A673 (cell line): ENCODE measurements at regions not wholly inside any gene's neighbourhood (a gene's known extent, or its start where the extent isn't known, plus 50 kb on each side); places are given as distances from the start of the nearest gene placed in this dataset.
"Not testable (repeated sequence)": the region's sequence is repeated elsewhere in the genome, so short reads cannot be mapped to it uniquely, and the experiment has no call there.

Source experiments
- BruUV-seq: library from RNA; stranded (reverse); fragments of 400-500 nt; replicated peaks from 2 replicates; lab custom pipeline; 2021; lab: Mats Ljungman, UMichigan
- CTCF ChIA-PET: fragments of 300-600 bp; sonication (Branson Sonifier 250); formaldehyde crosslinking; loops from one replicate; lab custom pipeline; 2022; ENCODE audit warnings: antibody characterized with exemption; lab: Charles Lee
- POLR2A ChIA-PET: fragments of 300-600 bp; sonication (Branson Sonifier 250); formaldehyde crosslinking; loops from one replicate; lab custom pipeline; 2022; ENCODE audit warnings: antibody characterized with exemption; ENCODE audit not compliant: low non-redundant PET; lab: Charles Lee
- DNase-seq: peaks from one replicate; pipeline ENCODE4 v3.0.0-alpha.2; 2015; ENCODE audit warnings: low spot score
- H3K27ac ChIP-seq: fragments of 200-600 bp; sonication (generic); 2 replicates; pipeline ENCODE4 v1.5.1; 2016; ENCODE audit warnings: mixed run types, low read depth, mild to moderate bottlenecking, mixed read lengths, antibody characterized with exemption, low read length; ENCODE audit not compliant: poor library complexity, severe bottlenecking
- H3K27me3 ChIP-seq: fragments of 200-600 bp; sonication (generic); replicated peaks from 2 replicates; pipeline ENCODE4 v1.6.1; 2017; ENCODE audit warnings: mixed run types, low read depth, mild to moderate bottlenecking, mixed read lengths, antibody characterized with exemption, low read length; ENCODE audit not compliant: insufficient read depth, poor library complexity
- H3K36me3 ChIP-seq: fragments of 200-600 bp; sonication (generic); 2 replicates; pipeline ENCODE4 v1.6.1; 2016; ENCODE audit warnings: mixed run types, mild to moderate bottlenecking, mixed read lengths, antibody characterized with exemption, low read length; ENCODE audit not compliant: insufficient read depth, poor library complexity, severe bottlenecking
- H3K4me1 ChIP-seq: fragments of 200-600 bp; sonication (generic); 2 replicates; pipeline ENCODE4 v1.6.1; 2017; ENCODE audit warnings: mixed run types, mild to moderate bottlenecking, mixed read lengths, antibody characterized with exemption, low read length; ENCODE audit not compliant: insufficient read depth, poor library complexity, severe bottlenecking
- H3K4me3 ChIP-seq: fragments of 200-600 bp; sonication (generic); 2 replicates; pipeline ENCODE4 v1.5.1; 2016; ENCODE audit warnings: low read depth, mixed run types, mild to moderate bottlenecking, mixed read lengths, low read length; ENCODE audit not compliant: poor library complexity, severe bottlenecking
- H3K9me3 ChIP-seq: fragments of 200-600 bp; sonication (generic); 2 replicates; pipeline ENCODE4 v1.6.1; 2016; ENCODE audit warnings: mixed run types, low read depth, mild to moderate bottlenecking, mixed read lengths, antibody characterized with exemption, low read length; ENCODE audit not compliant: poor library complexity, severe bottlenecking
- EZH2 ChIP-seq: fragments of 200-600 bp; sonication (generic); IDR thresholded peaks from 2 replicates; pipeline ENCODE4 v1.6.1; 2017; ENCODE audit warnings: borderline replicate concordance, low read depth, mild to moderate bottlenecking, mixed read lengths, antibody characterized with exemption, low read length; ENCODE audit not compliant: poor library complexity, severe bottlenecking
- intact Hi-C: fragments of 100-400 bp; cut with micrococcal nuclease; formaldehyde crosslinking; loops from one replicate; pipeline ENCODE4 v1.10.0; 2022; ENCODE audit not compliant: unreplicated experiment
- TF ChIP-seq, protein P1 (sequence below): fragments of 300-800, 200-600 bp; sonication (generic); conservative IDR thresholded peaks from 2 replicates; pipeline ENCODE4 v1.5.1; 2017; ENCODE audit warnings: low read depth, mild to moderate bottlenecking, antibody characterized with exemption, low read length, moderate library complexity, mixed read lengths

DNA sequence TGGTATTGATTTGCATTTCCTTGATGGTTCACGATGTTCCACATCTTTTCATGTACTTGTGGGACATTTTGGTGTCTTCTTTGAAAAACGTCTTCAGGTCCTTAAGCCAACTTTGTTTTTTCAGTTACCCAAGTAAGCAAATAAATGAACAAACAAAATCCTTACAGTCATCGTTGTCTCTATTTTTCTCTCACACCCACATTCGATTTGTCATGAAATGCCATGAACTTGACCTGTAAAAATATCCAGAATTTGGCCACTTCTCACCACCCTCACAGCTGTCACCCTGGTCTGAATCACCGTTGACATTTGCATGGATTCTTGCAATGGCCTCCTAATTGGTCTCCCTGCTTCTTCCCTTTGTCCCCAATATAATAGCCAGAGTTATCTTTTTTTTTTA is 109.5 kb upstream of the METTL14 start:
- H3K4me1 ChIP-seq, BruUV-seq, H3K27ac ChIP-seq, CTCF ChIA-PET, POLR2A ChIA-PET, DNase-seq, H3K27me3 ChIP-seq, H3K4me3 ChIP-seq, H3K9me3 ChIP-seq, intact Hi-C loops, H3K36me3 ChIP-seq: not testable (repeated sequence)

DNA sequence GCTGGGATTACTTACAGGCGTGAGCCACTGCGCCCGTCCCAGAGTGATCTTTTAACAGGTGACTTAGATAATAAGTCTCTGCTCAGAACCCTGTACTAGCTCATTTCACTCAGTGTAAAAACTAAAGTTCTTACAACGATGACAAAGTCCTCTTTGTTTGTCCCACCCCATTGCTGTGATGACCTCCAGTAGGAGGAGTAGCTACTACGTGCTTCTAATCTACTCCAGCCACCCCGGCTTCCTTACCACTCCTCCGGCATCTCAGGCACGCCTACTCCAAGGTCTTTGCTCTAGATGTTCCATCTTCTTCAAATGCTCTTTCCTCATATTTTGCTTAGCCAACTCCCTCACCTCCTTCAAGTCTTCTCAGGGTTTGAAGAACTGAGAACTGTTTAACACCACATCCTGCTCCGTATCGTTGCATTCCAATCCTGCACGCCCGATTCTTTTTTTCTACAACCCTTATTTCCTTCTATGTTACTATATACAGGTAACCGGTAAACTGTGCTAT is 108.4 kb upstream of the METTL14 start:
- H3K4me1 ChIP-seq, intact Hi-C loops, BruUV-seq, H3K36me3 ChIP-seq, DNase-seq, H3K9me3 ChIP-seq, POLR2A ChIA-PET, H3K4me3 ChIP-seq, H3K27ac ChIP-seq, H3K27me3 ChIP-seq, CTCF ChIA-PET: not testable (repeated sequence)

GRCh38 chr4:118585015-118585414 is 100.2 kb upstream of the METTL14 start:
- CTCF ChIA-PET: no interaction called here
- no TSS peak for BruUV-seq

GRCh38 chr4:118586357-118586790 is 98.8 kb upstream of the METTL14 start:
- Histone ChIP-seq H3K9me3 (no peaks in the 10 kb centered on the region), H3K4me1 (peaks cover 4% of the 10 kb centered on the region), H3K27ac (no peak overlapping the region), H3K27me3 (peaks cover 6% of the 10 kb centered on the region), H3K36me3 (no peaks in the 10 kb centered on the region), H3K4me3 (no peak overlapping the region)
- BruUV-seq: no TSS peak
- TF ChIP-seq, protein P1, sequence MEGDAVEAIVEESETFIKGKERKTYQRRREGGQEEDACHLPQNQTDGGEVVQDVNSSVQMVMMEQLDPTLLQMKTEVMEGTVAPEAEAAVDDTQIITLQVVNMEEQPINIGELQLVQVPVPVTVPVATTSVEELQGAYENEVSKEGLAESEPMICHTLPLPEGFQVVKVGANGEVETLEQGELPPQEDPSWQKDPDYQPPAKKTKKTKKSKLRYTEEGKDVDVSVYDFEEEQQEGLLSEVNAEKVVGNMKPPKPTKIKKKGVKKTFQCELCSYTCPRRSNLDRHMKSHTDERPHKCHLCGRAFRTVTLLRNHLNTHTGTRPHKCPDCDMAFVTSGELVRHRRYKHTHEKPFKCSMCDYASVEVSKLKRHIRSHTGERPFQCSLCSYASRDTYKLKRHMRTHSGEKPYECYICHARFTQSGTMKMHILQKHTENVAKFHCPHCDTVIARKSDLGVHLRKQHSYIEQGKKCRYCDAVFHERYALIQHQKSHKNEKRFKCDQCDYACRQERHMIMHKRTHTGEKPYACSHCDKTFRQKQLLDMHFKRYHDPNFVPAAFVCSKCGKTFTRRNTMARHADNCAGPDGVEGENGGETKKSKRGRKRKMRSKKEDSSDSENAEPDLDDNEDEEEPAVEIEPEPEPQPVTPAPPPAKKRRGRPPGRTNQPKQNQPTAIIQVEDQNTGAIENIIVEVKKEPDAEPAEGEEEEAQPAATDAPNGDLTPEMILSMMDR: no peak
- TF ChIP-seq EZH2: no peak
- ChIA-PET POLR2A (no interaction called here), CTCF (no interaction called here)
- intact Hi-C loops: no loop called here
- no peak for DNase-seq

More at GRCh38 chr4:118585015-118585414, 100.2 kb upstream of the METTL14 start:
- Histone ChIP-seq H3K4me3 (no peak overlapping the region), H3K27me3 (peaks cover 6% of the 10 kb centered on the region), H3K36me3 (no peaks in the 10 kb centered on the region), H3K4me1 (peaks cover 4% of the 10 kb centered on the region), H3K9me3 (no peaks in the 10 kb centered on the region), H3K27ac (no peak overlapping the region)
- POLR2A ChIA-PET: no interaction called here
- no peak for DNase-seq
- intact Hi-C loops: no loop called here
- TF ChIP-seq, protein P1: no peak
- no peak for TF ChIP-seq EZH2
